SK-N-SH treated with all-trans-retinoic acid at 6 μM for 48 hours (cell line): ENCODE measurements at regions not wholly inside any gene's neighbourhood (a gene's known extent, or its start where the extent isn't known, plus 50 kb on each side); places are given as distances from the start of the nearest gene placed in this dataset.

Experiments used
- ARNTL ChIP-seq: fragments of 450-650 bp; formaldehyde crosslinking; IDR thresholded peaks from 2 replicates; pipeline ENCODE4 v1.5.0; 2020; ENCODE audit warnings: low read depth, mild to moderate bottlenecking, moderate library complexity, borderline replicate concordance
- CSDC2 ChIP-seq: fragments of 250-450 bp; sonication (Bioruptor Pico); IDR thresholded peaks from 2 replicates; pipeline ENCODE4 v1.5.0; 2020; ENCODE audit warnings: mild to moderate bottlenecking, moderate library complexity
- ISL1 ChIP-seq: fragments of 250-450 bp; sonication (Bioruptor Pico); IDR thresholded peaks from 2 replicates; pipeline ENCODE4 v2.1.2; 2022; ENCODE audit warnings: mild to moderate bottlenecking, moderate library complexity
- RARB ChIP-seq: fragments of 250-450 bp; sonication (Bioruptor Pico); IDR thresholded peaks from 2 replicates; pipeline ENCODE4 v1.8.0; 2021; ENCODE audit warnings: mild to moderate bottlenecking, moderate library complexity
- TCF4 ChIP-seq: fragments of 250-450 bp; sonication (Bioruptor Pico); IDR thresholded peaks from 2 replicates; pipeline ENCODE4 v1.8.0; 2021; ENCODE audit warnings: mild to moderate bottlenecking, moderate library complexity, borderline replicate concordance
- TOX ChIP-seq: fragments of 250-450 bp; sonication (Bioruptor Pico); IDR thresholded peaks from 2 replicates; pipeline ENCODE4 v1.8.0; 2021; ENCODE audit warnings: mild to moderate bottlenecking, moderate library complexity, borderline replicate concordance
- ZC3H10 ChIP-seq: fragments of 250-450 bp; sonication (Bioruptor Pico); IDR thresholded peaks from 2 replicates; pipeline ENCODE4 v1.5.1; 2021; ENCODE audit warnings: mild to moderate bottlenecking, moderate library complexity
- ZNF565 ChIP-seq: fragments of 450-650 bp; formaldehyde crosslinking; conservative IDR thresholded peaks from 2 replicates; pipeline ENCODE4 v1.5.0; 2020; ENCODE audit warnings: low read depth, mild to moderate bottlenecking, moderate library complexity
- ZNF8 ChIP-seq: fragments of 450-650 bp; formaldehyde crosslinking; IDR thresholded peaks from 2 replicates; pipeline ENCODE4 v1.5.0; 2020; ENCODE audit warnings: mild to moderate bottlenecking, moderate library complexity

DNA sequence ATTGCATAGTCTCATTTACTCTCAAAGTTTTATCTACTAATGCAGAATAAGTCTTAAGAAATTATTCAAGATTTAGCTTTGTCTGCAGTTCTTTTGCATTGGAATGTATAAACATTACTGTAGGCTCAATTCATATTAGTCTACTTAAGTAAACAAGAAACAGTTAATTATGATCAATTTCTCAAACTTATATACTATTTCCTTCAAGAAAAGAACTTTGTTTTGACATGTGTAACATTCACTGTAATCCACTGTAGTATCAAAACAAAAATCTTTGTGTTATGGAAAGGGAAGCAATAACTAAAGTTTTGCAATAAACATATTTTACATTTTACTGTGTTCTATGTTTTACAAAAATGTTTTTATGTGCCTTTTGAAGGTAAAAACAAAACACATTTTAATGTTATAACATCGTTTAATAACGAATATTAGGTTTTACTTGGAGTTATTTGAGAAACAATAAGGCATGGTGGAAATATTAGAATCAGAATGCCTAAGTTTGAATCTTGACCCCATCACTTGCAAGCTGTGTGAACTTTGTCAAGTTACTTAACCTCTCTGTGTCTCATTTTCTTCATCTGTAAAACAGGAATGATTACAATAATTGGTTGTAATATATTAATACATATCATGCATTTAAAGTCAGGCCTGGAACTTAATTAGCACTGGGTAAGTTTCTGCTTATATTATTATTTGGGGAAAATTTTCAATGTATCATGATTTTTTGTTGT is 77.0 kb upstream of the DPH5 start:
- TF ChIP-seq ZNF8 (CRISPR knock-in tag) (no peak), ZNF565 (CRISPR knock-in tag) (no peak), TOX (no peak), ISL1 (CRISPR knock-in tag) (no peak), RARB (CRISPR knock-in tag) (no peak), TCF4 (CRISPR knock-in tag) (no peak), ARNTL (CRISPR knock-in tag) (no peak), CSDC2 (CRISPR knock-in tag) (no peak), ZC3H10 (CRISPR knock-in tag) (no peak)
